GM23338 (cell line): ENCODE measurements at regions not wholly inside any gene's neighbourhood (a gene's known extent, or its start where the extent isn't known, plus 50 kb on each side); places are given as distances from the start of the nearest gene placed in this dataset.

Source experiments
- CREB1 ChIP-seq: fragments of 250-450 bp; sonication (Bioruptor Pico); IDR thresholded peaks from 2 replicates; pipeline ENCODE4 v1.5.0; 2020; ENCODE audit warnings: low read depth, mild to moderate bottlenecking, moderate library complexity
- CTCF ChIP-seq, 2 experiments: fragments of 200-600 bp in 1 of 2; sonication (generic) in 1 of 2; conservative IDR thresholded peaks; 2 replicates each; pipeline versions ENCODE4 v1.5.1 to v1.6.1; 2016 to 2017; ENCODE audit warnings: antibody characterized with exemption in 2 of 2, low read depth in 2 of 2, mild to moderate bottlenecking in 2 of 2, moderate library complexity in 1 of 2
- ETS1 ChIP-seq: IDR thresholded peaks from 2 replicates; pipeline ENCODE4 v1.6.1; 2016; ENCODE audit warnings: antibody characterized with exemption
- EZH2 ChIP-seq: fragments of 200-600 bp; sonication (generic); IDR thresholded peaks from one replicate; pipeline ENCODE4 v1.8.0; 2017; ENCODE audit warnings: antibody characterized with exemption, mild to moderate bottlenecking, low read depth; ENCODE audit not compliant: unreplicated experiment
- EZH2phosphoT487 ChIP-seq: fragments of 200-600 bp; sonication (generic); IDR thresholded peaks from one replicate; pipeline ENCODE4 v1.8.1; 2018; ENCODE audit warnings: antibody characterized with exemption; ENCODE audit not compliant: unreplicated experiment
- JUNB ChIP-seq: IDR thresholded peaks from one replicate; pipeline ENCODE4 v1.6.1; 2016; ENCODE audit warnings: antibody characterized with exemption; ENCODE audit not compliant: unreplicated experiment
- NANOG ChIP-seq: IDR thresholded peaks from 2 replicates; pipeline ENCODE4 v1.6.1; 2016; ENCODE audit warnings: antibody characterized with exemption, borderline replicate concordance
- POLR2AphosphoS5 ChIP-seq: IDR thresholded peaks from 2 replicates; pipeline ENCODE4 v1.6.1; 2016; ENCODE audit warnings: antibody characterized with exemption, low read depth
- REST ChIP-seq: IDR thresholded peaks from one replicate; pipeline ENCODE4 v1.6.1; 2018; ENCODE audit warnings: antibody characterized with exemption; ENCODE audit not compliant: unreplicated experiment
- ZNF114 ChIP-seq: fragments of 250-450 bp; sonication (Bioruptor Pico); IDR thresholded peaks from 2 replicates; pipeline ENCODE4 v1.5.0; 2020; ENCODE audit warnings: mild to moderate bottlenecking, moderate library complexity
- ZNF331 ChIP-seq: fragments of 250-450 bp; sonication (Bioruptor Pico); IDR thresholded peaks from 2 replicates; pipeline ENCODE4 v1.5.0; 2020; ENCODE audit warnings: low read depth, mild to moderate bottlenecking, moderate library complexity
- ZNF462 ChIP-seq: fragments of 250-450 bp; sonication (Bioruptor Pico); IDR thresholded peaks from 2 replicates; pipeline ENCODE4 v1.5.0; 2020; ENCODE audit warnings: mild to moderate bottlenecking, moderate library complexity

GRCh38 chr5:167629634-167630033 is 661.8 kb upstream of the WWC1 start:
- TF ChIP-seq REST (no peak), CTCF (conservative IDR thresholded peaks at IDR 0.05; ENCODE audit: low read depth in 2 of 2) (no peak), EZH2phosphoT487 (no peak), POLR2AphosphoS5 (no peak), ZNF331 (CRISPR knock-in tag) (no peak), CREB1 (no peak), EZH2 (no peak), JUNB (no peak), ZNF114 (CRISPR knock-in tag) (no peak), ETS1 (no peak), ZNF462 (CRISPR knock-in tag) (no peak), NANOG (no peak)
